Mucosa of rectum (tissue), 2 donors: ENCODE measurements at regions not wholly inside any gene's neighbourhood (a gene's known extent, or its start where the extent isn't known, plus 50 kb on each side); places are given as distances from the start of the nearest gene placed in this dataset.

Experiments used
- H3K27ac ChIP-seq, 2 donors: one replicate each; pipeline ENCODE4 v1.7.0; 2013; ENCODE audit warnings: inconsistent platforms in 2 of 2, low read depth in 2 of 2, low read length in 2 of 2
- H3K27me3 ChIP-seq, 2 donors: one replicate each; pipeline ENCODE4 v1.7.0; 2013; ENCODE audit warnings: low read length in 2 of 2; ENCODE audit not compliant: control insufficient read depth in 2 of 2, insufficient read depth in 2 of 2
- H3K36me3 ChIP-seq, 2 donors: one replicate each; pipeline ENCODE4 v1.7.0; 2013; ENCODE audit warnings: low read length in 2 of 2; ENCODE audit not compliant: control insufficient read depth in 2 of 2, insufficient read depth in 2 of 2
- H3K4me1 ChIP-seq, 2 donors: one replicate each; pipeline ENCODE4 v1.7.0; 2013; ENCODE audit warnings: low read length in 2 of 2, mild to moderate bottlenecking in 1 of 2; ENCODE audit not compliant: control insufficient read depth in 2 of 2, insufficient read depth in 2 of 2
- H3K4me3 ChIP-seq, 2 donors: one replicate each; pipeline ENCODE4 v1.7.0; 2013; ENCODE audit warnings: low read length in 2 of 2
- H3K9ac ChIP-seq, 2 donors: one replicate each; pipeline ENCODE4 v1.7.0; 2013; ENCODE audit warnings: low read length in 2 of 2, low read depth in 1 of 2, mild to moderate bottlenecking in 1 of 2
- H3K9me3 ChIP-seq, 2 donors: one replicate each; pipeline ENCODE4 v1.7.0; 2013; ENCODE audit warnings: low read length in 2 of 2; ENCODE audit not compliant: control insufficient read depth in 2 of 2
- donor health status: healthy.
- donor health status: Normal muscosa, but diverticular disease.

- no peak overlapping the region for H3K9ac ChIP-seq
- peaks cover 3 to 14% of the 10 kb centered on the region in 2 donors for H3K4me1 ChIP-seq
- peaks cover 0 to 6% of the 10 kb centered on the region in 2 donors for H3K27me3 ChIP-seq
- no peaks in the 10 kb centered on the region for H3K9me3 ChIP-seq
- H3K27ac ChIP-seq: no peak overlapping the region
- H3K4me3 ChIP-seq: no peak overlapping the region
- H3K36me3 ChIP-seq: no peaks in the 10 kb centered on the region
These were observed 102.4 kb upstream of the PRDM1 start for GRCh38 chr6:105983763-105984162.

- Histone ChIP-seq H3K4me3 (no peak overlapping the region), H3K9me3 (no peaks in the 10 kb centered on the region), H3K9ac (no peak overlapping the region), H3K4me1 (peaks cover 3 to 14% of the 10 kb centered on the region in 2 donors), H3K27ac (no peak overlapping the region), H3K27me3 (peaks cover 0 to 6% of the 10 kb centered on the region in 2 donors), H3K36me3 (no peaks in the 10 kb centered on the region)
These were observed 103.2 kb upstream of the PRDM1 start for GRCh38 chr6:105982761-105983540.

GRCh38 chr6:105981888-105982358 is 104.2 kb upstream of the PRDM1 start:
- H3K4me1 ChIP-seq: peaks cover 3 to 14% of the 10 kb centered on the region in 2 donors
- H3K27ac ChIP-seq: no peak overlapping the region
- H3K9me3 ChIP-seq: no peaks in the 10 kb centered on the region
- no peak overlapping the region for H3K4me3 ChIP-seq
- peaks cover 0 to 5% of the 10 kb centered on the region in 2 donors for H3K27me3 ChIP-seq
- no peak overlapping the region for H3K9ac ChIP-seq
- H3K36me3 ChIP-seq: no peaks in the 10 kb centered on the region

GRCh38 chr6:105981002-105981887 is 104.9 kb upstream of the PRDM1 start:
- Histone ChIP-seq H3K36me3 (no peaks in the 10 kb centered on the region), H3K4me3 (peak overlapping the region; percentile 62 to 70), H3K4me1 (peaks cover 3 to 14% of the 10 kb centered on the region in 2 donors), H3K9me3 (no peaks in the 10 kb centered on the region), H3K27me3 (peaks cover 0 to 3% of the 10 kb centered on the region in 2 donors), H3K27ac (peak overlapping the region; percentile 9 to 56), H3K9ac (peak overlapping the region; percentile 24 to 55)

- no peak overlapping the region for H3K4me3 ChIP-seq
- no peaks in the 10 kb centered on the region for H3K9me3 ChIP-seq
- H3K4me1 ChIP-seq: peaks cover 3 to 6% of the 10 kb centered on the region in 2 donors
- no peak overlapping the region for H3K9ac ChIP-seq
- H3K27ac ChIP-seq: no peak overlapping the region
- no peaks in the 10 kb centered on the region for H3K27me3 ChIP-seq
- H3K36me3 ChIP-seq: no peaks in the 10 kb centered on the region
These were observed 107.2 kb upstream of the PRDM1 start for GRCh38 chr6:105978974-105979373.

- no peak overlapping the region for H3K9ac ChIP-seq
- H3K27me3 ChIP-seq: no peaks in the 10 kb centered on the region
- no peak overlapping the region for H3K27ac ChIP-seq
- H3K4me3 ChIP-seq: no peak overlapping the region
- H3K9me3 ChIP-seq: no peaks in the 10 kb centered on the region
- H3K4me1 ChIP-seq: peaks cover under 1 to 5% of the 10 kb centered on the region in 2 donors
- no peaks in the 10 kb centered on the region for H3K36me3 ChIP-seq
These were observed 108.1 kb upstream of the PRDM1 start for GRCh38 chr6:105977934-105978504.

GRCh38 chr6:105974986-105975385 is 111.2 kb upstream of the PRDM1 start:
- Histone ChIP-seq H3K4me1 (no peaks in the 10 kb centered on the region), H3K9me3 (peaks cover 2 to 6% of the 10 kb centered on the region in 2 donors), H3K27me3 (no peaks in the 10 kb centered on the region), H3K27ac (no peak overlapping the region), H3K4me3 (no peak overlapping the region), H3K9ac (no peak overlapping the region), H3K36me3 (no peaks in the 10 kb centered on the region)

GRCh38 chr6:105972440-105972839 is 113.7 kb upstream of the PRDM1 start:
- no peaks in the 10 kb centered on the region for H3K4me1 ChIP-seq
- no peak overlapping the region for H3K9ac ChIP-seq
- no peaks in the 10 kb centered on the region for H3K27me3 ChIP-seq

GRCh38 chr6:105968603-105969333 is 117.4 kb upstream of the PRDM1 start:
- H3K27ac ChIP-seq: no peak overlapping the region
- no peaks in the 10 kb centered on the region for H3K27me3 ChIP-seq
- peaks cover 2 to 6% of the 10 kb centered on the region in 2 donors for H3K9me3 ChIP-seq
- H3K4me3 ChIP-seq: no peak overlapping the region
- no peaks in the 10 kb centered on the region for H3K4me1 ChIP-seq
- no peak overlapping the region for H3K9ac ChIP-seq
- H3K36me3 ChIP-seq: no peaks in the 10 kb centered on the region

More at GRCh38 chr6:105972440-105972839, 113.7 kb upstream of the PRDM1 start:
- peaks cover 2 to 6% of the 10 kb centered on the region in 2 donors for H3K9me3 ChIP-seq
- no peaks in the 10 kb centered on the region for H3K36me3 ChIP-seq
- H3K4me3 ChIP-seq: no peak overlapping the region
- H3K27ac ChIP-seq: no peak overlapping the region
